Spinal cord (tissue), 9 donors: ENCODE measurements at regions not wholly inside any gene's neighbourhood (a gene's known extent, or its start where the extent isn't known, plus 50 kb on each side); places are given as distances from the start of the nearest gene placed in this dataset.

Source experiments
- DNase-seq, 6 donors: peaks; one replicate each; pipeline versions ENCODE4 v3.0.0 to v3.0.0-alpha.2; 2013 to 2015; ENCODE audit warnings: low spot score in 6 of 6, low read depth in 4 of 6
- H3K27ac ChIP-seq: one replicate; pipeline ENCODE4 v1.5.1; 2013; ENCODE audit warnings: low read depth, low read length, control low read depth
- H3K27me3 ChIP-seq: one replicate; pipeline ENCODE4 v1.6.1; 2013; ENCODE audit warnings: low read length; ENCODE audit not compliant: control insufficient read depth, insufficient read depth
- H3K36me3 ChIP-seq: one replicate; pipeline ENCODE4 v1.6.1; 2013; ENCODE audit warnings: low read length; ENCODE audit not compliant: control insufficient read depth, insufficient read depth
- H3K4me1 ChIP-seq: one replicate; pipeline ENCODE4 v1.6.1; 2013; ENCODE audit warnings: low read length; ENCODE audit not compliant: control insufficient read depth, insufficient read depth
- H3K4me3 ChIP-seq: one replicate; pipeline ENCODE4 v1.5.1; 2013; ENCODE audit warnings: low read depth, low read length, control low read depth
- H3K9me3 ChIP-seq: one replicate; pipeline ENCODE4 v1.6.1; 2013; ENCODE audit warnings: low read length; ENCODE audit not compliant: control insufficient read depth, insufficient read depth
- WGBS: methylation state at CpG from one replicate; pipeline ENCODE4 v1.1.5; 2013; ENCODE audit warnings: missing lambda C conversion rate; ENCODE audit not compliant: insufficient coverage; 5-methylcytosine and 5-hydroxymethylcytosine counted together
- donor health status: healthy.

DNA sequence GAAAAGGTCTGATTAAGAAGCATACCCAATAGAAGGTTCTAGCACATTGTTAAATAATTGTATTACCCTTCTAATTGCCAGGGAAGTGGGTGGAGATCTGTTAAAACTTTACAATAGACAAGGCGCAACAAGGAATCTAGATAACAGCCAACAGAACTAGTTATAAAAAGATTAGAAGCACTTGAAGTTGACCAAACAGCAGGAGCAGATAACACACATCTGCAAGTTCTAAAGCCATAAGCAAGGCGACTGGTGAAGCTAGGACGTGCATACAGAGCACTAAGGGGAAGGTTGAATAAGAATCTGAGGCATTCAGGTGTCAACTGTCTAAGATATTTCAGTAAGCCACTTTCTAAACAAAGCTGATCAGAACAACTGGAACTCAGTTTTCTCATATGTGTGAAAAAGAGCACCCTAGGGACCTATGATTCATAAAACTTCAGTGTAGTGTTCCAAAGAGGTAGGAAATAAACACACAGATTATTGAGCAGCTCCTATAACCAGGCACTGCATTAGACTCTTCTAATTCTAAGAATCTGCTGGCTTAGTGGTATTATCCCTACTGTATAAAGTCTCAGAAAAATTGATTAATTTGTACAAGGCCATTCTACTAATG lies 111.2 kb downstream of the SAMD9 start:
- H3K27me3 ChIP-seq = no peaks in the 10 kb centered on the region
- no peak overlapping the region for H3K4me3 ChIP-seq
- WGBS = no CpG with 5 or more reads among the region's 3 CpGs
- H3K27ac ChIP-seq = no peak overlapping the region
- DNase-seq = no peak
- H3K9me3 ChIP-seq = no peaks in the 10 kb centered on the region
- no peaks in the 10 kb centered on the region for H3K36me3 ChIP-seq
- no peaks in the 10 kb centered on the region for H3K4me1 ChIP-seq

DNA sequence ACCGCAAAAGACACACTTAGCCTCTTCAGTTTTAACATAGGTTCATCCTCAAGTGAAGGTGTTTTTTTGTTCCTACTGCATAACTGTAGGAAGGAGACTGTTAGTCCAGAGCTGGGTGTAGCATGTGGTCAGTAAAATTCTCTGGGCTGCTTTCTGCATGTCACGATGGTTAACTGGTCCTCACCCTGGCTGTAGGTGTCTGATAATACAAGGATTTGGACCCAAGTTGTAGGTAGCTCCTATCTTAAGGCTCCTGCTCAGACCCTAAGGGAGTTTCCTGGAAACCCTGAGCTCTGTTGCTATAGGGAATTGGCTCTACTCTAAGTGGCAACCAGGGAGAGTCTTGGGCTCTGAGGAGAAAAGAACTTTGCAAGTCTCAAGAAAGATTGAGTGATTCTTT lies 112.9 kb downstream of the SAMD9 start:
- no peaks in the 10 kb centered on the region for H3K27me3 ChIP-seq
- no peak overlapping the region for H3K27ac ChIP-seq
- no peaks in the 10 kb centered on the region for H3K9me3 ChIP-seq
- H3K4me1 ChIP-seq = no peaks in the 10 kb centered on the region
- WGBS = no CpG with 5 or more reads among the region's 2 CpGs
- H3K36me3 ChIP-seq = no peaks in the 10 kb centered on the region
- H3K4me3 ChIP-seq = no peak overlapping the region
- DNase-seq = no peak

DNA sequence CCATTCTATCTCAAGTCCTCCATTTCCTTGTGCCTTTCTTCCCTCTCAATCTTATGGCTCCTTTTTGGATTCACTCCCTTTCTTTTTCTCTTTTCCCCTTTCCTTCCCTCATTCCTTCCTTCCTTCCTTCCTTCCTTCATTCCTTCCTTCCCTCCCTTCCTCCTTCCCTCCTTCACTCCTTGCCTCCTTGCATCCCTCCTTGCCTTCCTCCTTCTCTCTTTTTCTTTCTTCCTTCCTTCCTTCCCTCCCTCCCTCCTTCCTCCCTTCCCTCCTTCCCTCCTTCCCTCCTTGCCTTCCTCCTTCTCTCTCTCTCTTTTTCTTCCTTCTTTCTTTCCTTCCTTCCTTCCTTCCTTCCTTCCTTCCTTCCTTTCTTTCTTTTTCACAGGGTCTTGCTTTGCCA lies 120.1 kb downstream of the SAMD9 start:
- no peaks in the 10 kb centered on the region for H3K36me3 ChIP-seq
- H3K27ac ChIP-seq = no peak overlapping the region
- peaks cover 2% of the 10 kb centered on the region for H3K27me3 ChIP-seq
- no peaks in the 10 kb centered on the region for H3K9me3 ChIP-seq
- H3K4me3 ChIP-seq = no peak overlapping the region
- H3K4me1 ChIP-seq = no peaks in the 10 kb centered on the region
- no peak for DNase-seq

DNA sequence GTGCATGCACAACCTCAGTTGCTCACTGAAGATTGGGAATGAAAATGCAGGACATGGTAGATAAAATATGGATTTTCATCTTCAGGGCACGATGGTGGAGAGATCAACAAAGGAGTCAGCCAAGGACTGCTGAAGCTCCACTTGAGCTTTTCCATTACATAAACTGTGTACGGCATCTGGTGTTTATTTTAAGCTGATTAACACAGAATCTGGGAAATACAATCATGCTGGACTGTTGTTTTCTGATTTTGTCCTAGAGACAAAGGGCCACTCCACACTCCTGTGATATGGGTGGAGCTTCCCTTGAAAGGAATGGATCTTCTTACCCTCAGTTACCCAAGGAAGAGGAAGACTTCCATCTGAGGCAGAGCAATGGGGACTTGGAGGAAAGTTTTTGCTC lies 120.6 kb downstream of the SAMD9 start:
- Histone ChIP-seq H3K9me3 (no peaks in the 10 kb centered on the region), H3K4me3 (no peak overlapping the region), H3K27ac (no peak overlapping the region), H3K27me3 (peaks cover 2% of the 10 kb centered on the region), H3K4me1 (no peaks in the 10 kb centered on the region), H3K36me3 (no peaks in the 10 kb centered on the region)
- 80% methylated on average over 1 of the region's 2 CpGs for WGBS
- no peak for DNase-seq

DNA sequence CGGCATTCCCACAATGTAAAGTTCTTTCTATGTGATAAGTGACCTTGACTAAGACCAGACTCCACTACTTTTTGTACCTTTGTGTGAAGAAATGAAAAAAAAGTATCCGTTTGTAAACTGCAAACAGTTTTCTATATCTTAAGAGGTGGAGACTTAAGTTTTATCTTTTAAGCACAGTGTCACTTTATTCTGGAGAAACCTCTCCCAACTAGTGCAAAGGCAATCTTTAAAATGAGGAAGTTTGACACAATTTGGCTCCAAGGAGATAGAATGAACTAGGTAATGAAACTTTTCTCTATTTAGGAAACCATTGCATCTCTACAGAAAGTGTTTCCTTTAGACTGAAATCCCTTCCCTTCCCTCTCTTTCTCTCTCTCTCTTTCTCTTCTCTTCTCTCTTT lies 122.9 kb downstream of the SAMD9 start:
- no CpG with 5 or more reads among the region's 2 CpGs for WGBS
- Histone ChIP-seq H3K4me1 (no peaks in the 10 kb centered on the region), H3K9me3 (no peaks in the 10 kb centered on the region), H3K4me3 (no peak overlapping the region), H3K36me3 (no peaks in the 10 kb centered on the region), H3K27me3 (peaks cover 2% of the 10 kb centered on the region), H3K27ac (no peak overlapping the region)
- DNase-seq = no peak

DNA sequence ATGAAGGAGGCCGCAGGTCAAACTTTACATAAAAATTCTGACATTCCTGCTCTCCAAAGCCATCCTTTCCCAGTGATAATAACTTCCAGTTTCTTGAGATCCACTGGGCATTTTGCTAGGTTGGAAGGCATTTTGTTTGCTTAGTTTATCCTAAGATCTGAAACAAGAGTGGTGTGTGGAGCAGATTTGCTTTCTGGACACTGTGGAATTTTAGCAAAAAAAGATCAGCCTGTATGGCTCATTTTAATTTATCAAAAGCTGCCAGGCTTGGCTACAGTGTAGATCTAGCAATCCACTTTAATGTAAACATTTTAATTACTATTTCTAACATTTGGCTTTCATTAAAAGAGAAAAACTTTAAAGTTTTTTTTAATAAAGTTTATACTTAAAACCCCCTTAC lies 124.8 kb downstream of the SAMD9 start:
- no peaks in the 10 kb centered on the region for H3K27me3 ChIP-seq
- no peaks in the 10 kb centered on the region for H3K36me3 ChIP-seq
- no peaks in the 10 kb centered on the region for H3K9me3 ChIP-seq
- DNase-seq = peak in 1 of 6 donors; percentile 29
- no peak overlapping the region for H3K27ac ChIP-seq
- whole genome bisulfite sequencing = no CpG with 5 or more reads among the region's 1 CpG
- no peaks in the 10 kb centered on the region for H3K4me1 ChIP-seq
- H3K4me3 ChIP-seq = no peak overlapping the region

DNA sequence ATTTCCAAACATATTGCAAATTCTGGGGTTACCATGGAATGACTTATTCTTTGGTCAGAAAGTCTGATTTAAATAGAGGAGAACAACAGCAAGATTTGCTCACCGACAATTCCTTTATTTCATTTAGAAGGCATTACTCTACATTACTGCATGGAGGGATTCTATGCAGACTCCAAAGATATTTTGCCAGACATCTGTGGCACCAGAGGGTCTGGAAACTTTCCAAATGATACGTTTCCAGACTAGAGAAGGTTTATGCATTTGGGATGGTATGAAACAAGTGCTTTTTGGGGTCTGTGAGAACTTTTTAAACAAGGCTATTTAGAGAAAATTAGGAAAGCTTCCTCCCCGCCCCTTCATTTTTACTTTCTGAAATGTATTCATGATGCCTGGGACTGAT lies 125.3 kb downstream of the SAMD9 start:
- peak in 2 of 6 donors; percentile 55 to 78 for DNase-seq
- Histone ChIP-seq H3K9me3 (no peaks in the 10 kb centered on the region), H3K27me3 (no peaks in the 10 kb centered on the region), H3K4me1 (no peaks in the 10 kb centered on the region), H3K36me3 (no peaks in the 10 kb centered on the region), H3K27ac (no peak overlapping the region), H3K4me3 (no peak overlapping the region)
- WGBS = 17% methylated on average over 2 of the region's 3 CpGs

DNA sequence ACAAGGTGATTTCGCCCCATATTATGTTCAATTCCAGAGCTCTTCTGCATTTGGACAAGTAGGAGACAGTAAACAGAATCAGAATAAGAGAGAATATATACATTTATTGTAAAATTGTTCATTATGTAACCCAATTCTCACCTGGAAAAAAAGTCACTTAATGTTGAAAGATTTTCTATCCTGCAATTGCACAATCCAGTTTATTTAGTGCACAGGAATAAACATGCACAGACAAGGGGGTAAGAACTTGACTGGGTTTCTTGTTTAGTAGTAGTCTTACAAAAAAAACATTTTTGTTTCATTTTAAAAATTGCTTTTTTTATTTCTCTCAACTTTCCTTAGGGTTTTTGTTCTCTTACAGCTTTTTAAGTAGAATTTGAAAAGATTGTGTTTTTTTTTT lies 126.6 kb downstream of the SAMD9 start:
- Histone ChIP-seq H3K36me3 (no peaks in the 10 kb centered on the region), H3K4me1 (no peaks in the 10 kb centered on the region), H3K27ac (no peak overlapping the region), H3K9me3 (no peaks in the 10 kb centered on the region), H3K27me3 (no peaks in the 10 kb centered on the region), H3K4me3 (no peak overlapping the region)
- WGBS = no CpG with 5 or more reads among the region's 1 CpG
- DNase-seq = no peak

DNA sequence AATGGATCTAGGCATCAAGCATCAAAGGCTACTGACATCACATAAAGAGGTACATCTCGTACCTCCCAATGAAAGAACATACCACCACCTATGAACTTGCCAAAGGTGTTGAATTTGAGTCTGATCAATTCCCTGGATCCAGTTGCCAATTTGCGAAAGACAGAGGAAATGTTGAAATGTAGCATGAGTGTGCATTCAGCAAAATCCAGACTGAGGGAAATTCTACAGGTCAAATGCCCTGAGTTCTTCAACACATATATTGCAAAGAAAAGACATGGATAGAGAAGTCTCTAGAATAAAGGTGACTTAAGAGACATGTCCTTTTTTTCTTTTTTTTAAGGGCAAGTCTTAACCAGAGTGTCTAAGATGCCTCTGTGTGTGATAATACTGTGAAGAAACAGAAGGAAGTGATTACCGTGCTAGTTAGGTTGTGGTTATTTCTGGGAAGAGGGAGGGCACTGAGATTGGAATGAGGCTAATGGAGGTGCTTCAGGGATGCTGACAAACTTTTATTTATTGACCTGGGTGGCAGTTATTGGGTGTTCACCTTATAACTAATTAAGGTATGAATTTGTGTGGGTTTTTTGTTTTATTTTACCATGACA lies 128.7 kb downstream of the SAMD9 start:
- H3K4me1 ChIP-seq = no peaks in the 10 kb centered on the region
- H3K4me3 ChIP-seq = no peak overlapping the region
- DNase-seq = no peak
- H3K9me3 ChIP-seq = no peaks in the 10 kb centered on the region
- 57% methylated on average over 1 of the region's 3 CpGs for WGBS
- H3K27ac ChIP-seq = no peak overlapping the region
- no peaks in the 10 kb centered on the region for H3K36me3 ChIP-seq
- H3K27me3 ChIP-seq = no peaks in the 10 kb centered on the region

DNA sequence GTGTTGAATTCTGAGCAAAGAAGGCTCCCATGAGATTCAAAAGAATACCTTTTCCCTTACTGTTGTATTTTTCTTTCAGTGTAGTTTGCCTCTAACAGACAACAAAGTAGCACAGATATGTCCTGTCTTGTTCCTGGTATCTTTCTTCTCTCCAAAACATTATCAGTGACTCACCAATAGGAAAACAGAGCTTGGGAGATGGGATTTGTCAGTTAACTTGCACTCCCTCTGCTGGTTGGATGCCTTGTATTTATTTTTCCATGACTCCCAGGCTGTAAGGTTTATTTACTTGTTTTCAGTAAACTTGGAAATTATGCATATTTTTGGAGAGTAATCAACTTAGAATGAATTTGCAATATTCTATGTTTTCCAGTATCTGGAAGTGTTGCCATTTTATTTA lies 129.7 kb downstream of the SAMD9 start:
- Histone ChIP-seq H3K4me3 (no peak overlapping the region), H3K27ac (no peak overlapping the region), H3K36me3 (no peaks in the 10 kb centered on the region), H3K27me3 (no peaks in the 10 kb centered on the region), H3K4me1 (no peaks in the 10 kb centered on the region), H3K9me3 (no peaks in the 10 kb centered on the region)
- peak in 2 of 6 donors; percentile 16 to 32 for DNase-seq
